ENCODE measurements at regions not wholly inside any gene's neighbourhood (a gene's known extent, or its start where the extent isn't known, plus 50 kb on each side); places are given as distances from the start of the nearest gene placed in this dataset.

GRCh38 chr5:9951865-9952516 lies 297.7 kb downstream of the ATPSCKMT start:
- no peaks in the 10 kb centered on the region for H3K36me3 Mint-ChIP-seq
- H3K27ac ChIP-seq (ENCODE audit: low read depth in 1 of 2, low read length in 2 of 2) = no peak overlapping the region
- H3K4me1 ChIP-seq (ENCODE audit: control insufficient read depth in 1 of 2, insufficient read depth in 2 of 2, low read length in 2 of 2) = no peaks in the 10 kb centered on the region
- intact Hi-C loops (cut with micrococcal nuclease) = no loop called here
- no peaks in the 10 kb centered on the region for H3K79me2 ChIP-seq (ENCODE audit: insufficient read depth, low read length)
- no peak for TF ChIP-seq CTCF (IDR thresholded peaks at IDR 0.05)
- no peaks in the 10 kb centered on the region for H3K9me3 ChIP-seq (replicated peaks in 1 of 2; ENCODE audit: control insufficient read depth in 1 of 2, insufficient read depth in 1 of 2, low read length in 2 of 2)
- no peaks in the 10 kb centered on the region for H3K4me1 Mint-ChIP-seq
- H3K9ac ChIP-seq (ENCODE audit: insufficient read depth, low read length, poor library complexity, severe bottlenecking) = no peak overlapping the region
- peaks cover 0 to 6% (median 0%) of the 10 kb centered on the region in 7 donors for H3K9me3 Mint-ChIP-seq
- no peak overlapping the region for H2AFZ ChIP-seq (ENCODE audit: insufficient read depth, low read depth, low read length, poor library complexity, severe bottlenecking)
- no peak for DNase-seq
- no peaks in the 10 kb centered on the region for H3K36me3 ChIP-seq (replicated peaks in 1 of 2; ENCODE audit: control insufficient read depth in 1 of 2, insufficient read depth in 2 of 2, low read length in 2 of 2)
- no peaks in the 10 kb centered on the region for H4K20me1 ChIP-seq (ENCODE audit: insufficient read depth, low read length)
- H3K4me2 ChIP-seq (replicated peaks; ENCODE audit: extremely low read depth, low read length, poor library complexity, severe bottlenecking) = no peak overlapping the region
- 100% methylated on average over 2 of the region's 6 CpGs for WGBS (ENCODE audit: insufficient coverage)
- no peak overlapping the region for H3K4me3 Mint-ChIP-seq
- H3K27me3 Mint-ChIP-seq (ENCODE audit: low read depth in 3 of 3) = peaks cover 0 to 6% (median 0%) of the 10 kb centered on the region in 3 donors
- no peak overlapping the region for H3K4me3 ChIP-seq (replicated peaks in 1 of 3; ENCODE audit: low read depth in 2 of 3, low read length in 3 of 3)
- no peaks in the 10 kb centered on the region for H3K27me3 ChIP-seq (ENCODE audit: control insufficient read depth in 2 of 2, insufficient read depth in 2 of 2, low read length in 2 of 2)
- H3K27ac Mint-ChIP-seq = no peak overlapping the region

GRCh38 chr5:9947944-9948343 lies 301.7 kb downstream of the ATPSCKMT start:
- no peak for DNase-seq
- Histone ChIP-seq H3K4me3 (replicated peaks in 1 of 3; ENCODE audit: low read depth in 2 of 3, low read length in 3 of 3) (no peak overlapping the region), H3K9me3 (replicated peaks in 1 of 2; ENCODE audit: control insufficient read depth in 1 of 2, insufficient read depth in 1 of 2, low read length in 2 of 2) (no peaks in the 10 kb centered on the region), H2AFZ (ENCODE audit: insufficient read depth, low read depth, low read length, poor library complexity, severe bottlenecking) (no peak overlapping the region), H3K4me1 (ENCODE audit: control insufficient read depth in 1 of 2, insufficient read depth in 2 of 2, low read length in 2 of 2) (no peaks in the 10 kb centered on the region), H3K36me3 (replicated peaks in 1 of 2; ENCODE audit: control insufficient read depth in 1 of 2, insufficient read depth in 2 of 2, low read length in 2 of 2) (no peaks in the 10 kb centered on the region), H3K9ac (ENCODE audit: insufficient read depth, low read length, poor library complexity, severe bottlenecking) (no peak overlapping the region), H4K20me1 (ENCODE audit: insufficient read depth, low read length) (no peaks in the 10 kb centered on the region), H3K79me2 (ENCODE audit: insufficient read depth, low read length) (no peaks in the 10 kb centered on the region), H3K27me3 (ENCODE audit: control insufficient read depth in 2 of 2, insufficient read depth in 2 of 2, low read length in 2 of 2) (no peaks in the 10 kb centered on the region), H3K27ac (ENCODE audit: low read depth in 1 of 2, low read length in 2 of 2) (no peak overlapping the region), H3K4me2 (replicated peaks; ENCODE audit: extremely low read depth, low read length, poor library complexity, severe bottlenecking) (no peak overlapping the region)
- H3K27me3 Mint-ChIP-seq (ENCODE audit: low read depth in 3 of 3) = peaks cover 0 to 2% (median 2%) of the 10 kb centered on the region in 3 donors
- no peak overlapping the region for H3K27ac Mint-ChIP-seq
- no peaks in the 10 kb centered on the region for H3K36me3 Mint-ChIP-seq
- H3K4me1 Mint-ChIP-seq = no peaks in the 10 kb centered on the region
- H3K4me3 Mint-ChIP-seq = no peak overlapping the region
- peaks cover 0 to 9% (median 0%) of the 10 kb centered on the region in 7 donors for H3K9me3 Mint-ChIP-seq
- TF ChIP-seq CTCF (IDR thresholded peaks at IDR 0.05) = no peak
- WGBS (ENCODE audit: insufficient coverage) = 47% methylated on average over 5 of the region's 5 CpGs
- intact Hi-C loops (cut with micrococcal nuclease) = no loop called here
